Vagina (tissue), 2 donors: ENCODE measurements at regions not wholly inside any gene's neighbourhood (a gene's known extent, or its start where the extent isn't known, plus 50 kb on each side); places are given as distances from the start of the nearest gene placed in this dataset.

Experiments used
- DNase-seq, 2 donors: peaks; one replicate each; pipeline ENCODE4 v3.0.0-alpha.2; 2017; ENCODE audit errors: extremely low spot score in 2 of 2
- H3K27ac ChIP-seq: fragments of 200-600 bp; sonication (generic); one replicate; pipeline ENCODE4 v1.5.1; 2019
- H3K27me3 ChIP-seq: fragments of 200-600 bp; sonication (generic); one replicate; pipeline ENCODE4 v1.5.1; 2019
- H3K36me3 ChIP-seq, 2 donors: fragments of 200-600 bp; sonication (generic); one replicate each; pipeline ENCODE4 v1.5.1; 2017 to 2019
- H3K4me1 ChIP-seq: fragments of 200-600 bp; sonication (generic); one replicate; pipeline ENCODE4 v1.5.1; 2019
- H3K4me3 ChIP-seq, 2 donors: fragments of 200-600 bp; sonication (generic); 1 replicate in 1 of 2; 2 replicates in 1 of 2; pipeline ENCODE4 v1.5.1; 2016 to 2019
- H3K9me3 ChIP-seq: fragments of 200-600 bp; sonication (generic); one replicate; pipeline ENCODE4 v1.5.1; 2019
- POLR2A ChIP-seq, 2 donors: fragments of 450-650 bp; IDR thresholded peaks; one replicate each; pipeline ENCODE4 v1.6.1; 2017; ENCODE audit warnings: antibody characterized with exemption in 2 of 2, mild to moderate bottlenecking in 2 of 2, moderate library complexity in 2 of 2
- POLR2AphosphoS5 ChIP-seq, 2 donors: sonication (generic); formaldehyde crosslinking; IDR thresholded peaks; one replicate each; pipeline ENCODE4 v1.9.0; 2017; ENCODE audit warnings: antibody characterized with exemption in 2 of 2, mild to moderate bottlenecking in 2 of 2, low read depth in 1 of 2; ENCODE audit not compliant: insufficient read depth in 1 of 2
- intact Hi-C: fragments of 100-400 bp; cut with DNase I; formaldehyde crosslinking; loops from one replicate; pipeline ENCODE4 v1.15.1; 2023
- TF ChIP-seq, protein P1 (sequence below), 3 experiments: fragments of 450-650 bp in 2 of 3; fragments of 200-600 bp in 1 of 3; sonication (generic) in 1 of 3; IDR thresholded peaks; one replicate each; pipeline ENCODE4 v1.5.1; 2017 to 2019; ENCODE audit warnings: antibody characterized with exemption in 3 of 3, mild to moderate bottlenecking in 2 of 3, moderate library complexity in 2 of 3

DNA sequence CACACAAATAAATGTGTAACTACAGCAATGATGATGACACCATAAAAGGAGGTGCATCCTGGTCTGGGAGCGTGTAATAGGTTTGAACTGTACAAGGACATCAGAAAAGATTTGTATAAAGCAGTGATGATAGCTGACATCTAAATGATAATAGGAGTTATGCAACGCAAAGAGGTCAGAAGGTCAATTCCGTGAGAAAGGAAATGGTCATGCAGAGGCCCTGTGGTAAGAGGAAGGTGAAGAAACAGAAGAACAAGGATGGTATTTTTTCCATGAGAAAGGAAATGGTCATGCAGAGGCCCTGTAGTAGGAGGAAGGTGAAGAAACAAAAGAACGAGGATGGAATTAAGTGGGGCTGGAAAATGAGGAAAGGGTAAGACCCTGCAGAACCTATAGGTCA is 106.7 kb upstream of the TMPO start:
- H3K4me1 ChIP-seq, result no peaks in the 10 kb centered on the region
- H3K27ac ChIP-seq, result no peak overlapping the region
- no peaks in the 10 kb centered on the region for H3K36me3 ChIP-seq
- no peak overlapping the region for H3K4me3 ChIP-seq
- H3K9me3 ChIP-seq, result no peaks in the 10 kb centered on the region
- no peaks in the 10 kb centered on the region for H3K27me3 ChIP-seq
- DNase-seq, result no peak
- no peak for TF ChIP-seq POLR2A (IDR thresholded peaks at IDR 0.05)
- TF ChIP-seq, protein P1, sequence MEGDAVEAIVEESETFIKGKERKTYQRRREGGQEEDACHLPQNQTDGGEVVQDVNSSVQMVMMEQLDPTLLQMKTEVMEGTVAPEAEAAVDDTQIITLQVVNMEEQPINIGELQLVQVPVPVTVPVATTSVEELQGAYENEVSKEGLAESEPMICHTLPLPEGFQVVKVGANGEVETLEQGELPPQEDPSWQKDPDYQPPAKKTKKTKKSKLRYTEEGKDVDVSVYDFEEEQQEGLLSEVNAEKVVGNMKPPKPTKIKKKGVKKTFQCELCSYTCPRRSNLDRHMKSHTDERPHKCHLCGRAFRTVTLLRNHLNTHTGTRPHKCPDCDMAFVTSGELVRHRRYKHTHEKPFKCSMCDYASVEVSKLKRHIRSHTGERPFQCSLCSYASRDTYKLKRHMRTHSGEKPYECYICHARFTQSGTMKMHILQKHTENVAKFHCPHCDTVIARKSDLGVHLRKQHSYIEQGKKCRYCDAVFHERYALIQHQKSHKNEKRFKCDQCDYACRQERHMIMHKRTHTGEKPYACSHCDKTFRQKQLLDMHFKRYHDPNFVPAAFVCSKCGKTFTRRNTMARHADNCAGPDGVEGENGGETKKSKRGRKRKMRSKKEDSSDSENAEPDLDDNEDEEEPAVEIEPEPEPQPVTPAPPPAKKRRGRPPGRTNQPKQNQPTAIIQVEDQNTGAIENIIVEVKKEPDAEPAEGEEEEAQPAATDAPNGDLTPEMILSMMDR (IDR thresholded peaks at IDR 0.05), result no peak
- intact Hi-C loops, result no loop called here

DNA sequence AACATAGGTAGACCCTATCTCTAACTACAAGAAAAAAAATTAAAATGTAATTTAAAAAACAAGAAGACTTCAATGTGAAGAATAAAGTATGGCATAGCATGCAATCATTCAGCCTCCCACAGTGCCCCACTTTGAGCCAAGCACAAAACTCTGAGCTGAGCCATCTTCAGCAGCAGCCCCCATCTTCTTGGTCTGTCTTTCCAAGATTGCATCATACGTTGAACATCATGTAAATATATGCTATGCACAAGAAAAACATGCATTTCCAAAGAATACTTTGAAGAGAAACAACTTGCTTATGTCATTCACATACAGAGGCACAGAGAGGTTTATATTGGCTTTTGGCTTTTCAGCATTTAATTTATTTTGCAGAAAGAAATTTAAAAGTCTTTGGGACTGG is 105.8 kb upstream of the TMPO start:
- Histone ChIP-seq H3K27ac (no peak overlapping the region), H3K4me1 (no peaks in the 10 kb centered on the region), H3K27me3 (no peaks in the 10 kb centered on the region), H3K4me3 (no peak overlapping the region), H3K36me3 (no peaks in the 10 kb centered on the region), H3K9me3 (no peaks in the 10 kb centered on the region)
- DNase-seq, result no peak
- intact Hi-C loops, result no loop called here
- TF ChIP-seq POLR2A (IDR thresholded peaks at IDR 0.05) (no peak), POLR2AphosphoS5 (IDR thresholded peaks at IDR 0.05; ENCODE audit: insufficient read depth in 1 of 2, low read depth in 1 of 2) (no peak)
- TF ChIP-seq, protein P1 (IDR thresholded peaks at IDR 0.05), result no peak

DNA sequence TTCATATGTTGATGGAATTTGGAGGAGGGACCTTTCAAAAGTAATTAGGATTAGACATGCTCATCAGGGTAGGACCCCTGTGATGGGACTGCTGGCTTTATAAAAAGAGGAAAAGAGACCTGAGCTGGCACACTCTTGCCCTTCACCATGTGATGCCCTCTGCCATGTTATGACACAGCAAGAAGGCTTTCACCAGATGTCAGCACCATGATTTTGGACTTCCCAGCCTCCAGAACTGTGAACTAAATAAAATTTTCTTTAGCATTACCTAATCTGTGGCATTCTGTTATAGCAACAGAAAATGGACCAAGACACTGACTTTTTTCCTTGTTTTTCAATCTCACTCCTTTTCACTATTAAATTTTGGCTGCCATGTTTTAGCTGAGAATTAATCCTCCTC is 105.0 kb upstream of the TMPO start:
- Histone ChIP-seq H3K36me3 (no peaks in the 10 kb centered on the region), H3K9me3 (no peaks in the 10 kb centered on the region), H3K27me3 (no peaks in the 10 kb centered on the region), H3K4me3 (no peak overlapping the region), H3K4me1 (no peaks in the 10 kb centered on the region), H3K27ac (no peak overlapping the region)
- intact Hi-C loops, result loop anchor here (5.0 kb wide), 1 partner anchor 583 kb away; no protein-coding TSS in a partner anchor
- TF ChIP-seq POLR2AphosphoS5 (IDR thresholded peaks at IDR 0.05; ENCODE audit: insufficient read depth in 1 of 2, low read depth in 1 of 2) (no peak), POLR2A (IDR thresholded peaks at IDR 0.05) (no peak)
- TF ChIP-seq, protein P1 (IDR thresholded peaks at IDR 0.05), result no peak
- no peak for DNase-seq

DNA sequence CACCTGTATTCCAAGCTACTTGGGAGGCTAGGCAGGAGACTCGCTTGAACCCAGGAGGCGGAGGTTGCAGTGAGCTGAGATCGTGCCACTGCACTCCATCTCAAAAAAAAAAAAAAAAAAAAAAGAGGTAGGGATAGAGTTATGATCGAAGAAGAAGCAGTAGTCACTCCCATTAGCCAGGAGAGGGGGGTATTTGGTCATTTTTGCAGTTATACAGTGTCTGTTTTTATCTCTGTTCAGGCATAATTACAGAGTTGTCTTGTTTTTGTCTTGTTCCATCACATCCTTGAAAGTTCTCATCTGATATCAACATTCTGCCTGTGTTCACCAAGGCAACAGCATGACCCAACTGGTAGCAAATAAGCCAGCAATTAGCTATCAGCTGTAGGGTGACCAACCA is 98.5 kb upstream of the TMPO start:
- H3K4me3 ChIP-seq, result no peak overlapping the region
- DNase-seq, result no peak
- H3K9me3 ChIP-seq, result no peaks in the 10 kb centered on the region
- H3K27me3 ChIP-seq, result no peaks in the 10 kb centered on the region
- intact Hi-C loops, result no loop called here
- no peak for TF ChIP-seq POLR2A (IDR thresholded peaks at IDR 0.05)
- no peak for TF ChIP-seq POLR2AphosphoS5 (IDR thresholded peaks at IDR 0.05; ENCODE audit: insufficient read depth in 1 of 2, low read depth in 1 of 2)
- TF ChIP-seq, protein P1 (IDR thresholded peaks at IDR 0.05), result no peak
- no peak overlapping the region for H3K27ac ChIP-seq
- H3K4me1 ChIP-seq, result peaks cover 26% of the 10 kb centered on the region
- H3K36me3 ChIP-seq, result no peaks in the 10 kb centered on the region

DNA sequence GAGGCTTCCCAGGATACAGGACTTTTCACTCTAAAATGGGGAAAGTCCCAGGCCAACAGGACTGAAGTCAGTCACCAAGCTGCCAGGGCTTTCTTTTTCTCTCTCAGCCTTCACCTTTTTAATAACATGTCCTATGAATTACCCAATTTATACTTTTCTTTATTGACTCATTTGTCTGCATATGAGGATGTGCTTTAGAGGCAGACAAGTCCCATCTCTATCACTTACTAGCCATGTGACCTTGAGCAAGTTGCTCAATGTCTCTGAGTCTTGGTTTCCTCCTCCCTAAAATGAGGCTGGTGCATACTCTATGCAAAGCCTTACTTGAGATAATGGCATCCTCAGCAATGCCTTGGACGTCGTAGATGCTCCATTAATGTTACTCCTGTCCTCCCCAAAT is 98.1 kb upstream of the TMPO start:
- H3K27ac ChIP-seq, result no peak overlapping the region
- intact Hi-C loops, result no loop called here
- no peaks in the 10 kb centered on the region for H3K9me3 ChIP-seq

More for the DNA sequence above, 98.1 kb upstream of the TMPO start:
- TF ChIP-seq POLR2AphosphoS5 (IDR thresholded peaks at IDR 0.05; ENCODE audit: insufficient read depth in 1 of 2, low read depth in 1 of 2) (no peak), POLR2A (IDR thresholded peaks at IDR 0.05) (no peak)
- TF ChIP-seq, protein P1 (IDR thresholded peaks at IDR 0.05), result no peak
- H3K4me3 ChIP-seq, result no peak overlapping the region
- no peaks in the 10 kb centered on the region for H3K27me3 ChIP-seq
- DNase-seq, result no peak
- no peaks in the 10 kb centered on the region for H3K36me3 ChIP-seq
- H3K4me1 ChIP-seq, result peaks cover 26% of the 10 kb centered on the region
